D721Med (cell line): ENCODE measurements at regions not wholly inside any gene's neighbourhood (a gene's known extent, or its start where the extent isn't known, plus 50 kb on each side); places are given as distances from the start of the nearest gene placed in this dataset.

Source experiments
- DNase-seq: peaks from one replicate; pipeline ENCODE4 v3.0.0; 2011; ENCODE audit warnings: low spot score; ENCODE audit not compliant: insufficient read length
- FAIRE-seq: peaks from 2 replicates; lab custom pipeline; 2011; peaks lifted over from hg19 to GRCh38; lab: Jason Lieb, UNC
- TF ChIP-seq, protein P1 (sequence below): IDR thresholded peaks from 2 replicates; pipeline ENCODE4 v1.5.1; 2012; ENCODE audit warnings: mild to moderate bottlenecking, control low read depth; ENCODE audit not compliant: insufficient read depth; ENCODE audit errors: missing control alignments

DNA sequence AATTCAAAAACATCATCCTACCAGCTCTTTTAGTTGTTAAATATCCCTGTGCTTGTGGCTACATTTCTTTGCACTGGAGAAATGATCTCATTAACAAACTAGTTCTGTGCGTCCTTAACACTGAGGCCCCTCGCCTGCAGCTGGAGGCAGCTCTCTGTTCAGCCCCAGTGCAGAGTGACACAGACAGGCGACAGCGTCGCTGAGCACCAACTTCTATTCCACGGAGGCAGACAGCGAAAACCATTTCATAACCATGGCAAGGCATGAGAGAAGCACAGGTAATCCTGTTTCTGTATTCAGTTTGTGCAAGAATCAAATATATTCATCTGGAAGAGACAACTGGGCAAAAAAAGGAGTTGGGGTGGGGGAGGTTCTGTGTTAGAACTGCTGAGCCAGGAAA lies 530.7 kb downstream of the ZIC1 start:
- no peak for FAIRE-seq
- TF ChIP-seq, protein P1, sequence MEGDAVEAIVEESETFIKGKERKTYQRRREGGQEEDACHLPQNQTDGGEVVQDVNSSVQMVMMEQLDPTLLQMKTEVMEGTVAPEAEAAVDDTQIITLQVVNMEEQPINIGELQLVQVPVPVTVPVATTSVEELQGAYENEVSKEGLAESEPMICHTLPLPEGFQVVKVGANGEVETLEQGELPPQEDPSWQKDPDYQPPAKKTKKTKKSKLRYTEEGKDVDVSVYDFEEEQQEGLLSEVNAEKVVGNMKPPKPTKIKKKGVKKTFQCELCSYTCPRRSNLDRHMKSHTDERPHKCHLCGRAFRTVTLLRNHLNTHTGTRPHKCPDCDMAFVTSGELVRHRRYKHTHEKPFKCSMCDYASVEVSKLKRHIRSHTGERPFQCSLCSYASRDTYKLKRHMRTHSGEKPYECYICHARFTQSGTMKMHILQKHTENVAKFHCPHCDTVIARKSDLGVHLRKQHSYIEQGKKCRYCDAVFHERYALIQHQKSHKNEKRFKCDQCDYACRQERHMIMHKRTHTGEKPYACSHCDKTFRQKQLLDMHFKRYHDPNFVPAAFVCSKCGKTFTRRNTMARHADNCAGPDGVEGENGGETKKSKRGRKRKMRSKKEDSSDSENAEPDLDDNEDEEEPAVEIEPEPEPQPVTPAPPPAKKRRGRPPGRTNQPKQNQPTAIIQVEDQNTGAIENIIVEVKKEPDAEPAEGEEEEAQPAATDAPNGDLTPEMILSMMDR, result no peak

DNA sequence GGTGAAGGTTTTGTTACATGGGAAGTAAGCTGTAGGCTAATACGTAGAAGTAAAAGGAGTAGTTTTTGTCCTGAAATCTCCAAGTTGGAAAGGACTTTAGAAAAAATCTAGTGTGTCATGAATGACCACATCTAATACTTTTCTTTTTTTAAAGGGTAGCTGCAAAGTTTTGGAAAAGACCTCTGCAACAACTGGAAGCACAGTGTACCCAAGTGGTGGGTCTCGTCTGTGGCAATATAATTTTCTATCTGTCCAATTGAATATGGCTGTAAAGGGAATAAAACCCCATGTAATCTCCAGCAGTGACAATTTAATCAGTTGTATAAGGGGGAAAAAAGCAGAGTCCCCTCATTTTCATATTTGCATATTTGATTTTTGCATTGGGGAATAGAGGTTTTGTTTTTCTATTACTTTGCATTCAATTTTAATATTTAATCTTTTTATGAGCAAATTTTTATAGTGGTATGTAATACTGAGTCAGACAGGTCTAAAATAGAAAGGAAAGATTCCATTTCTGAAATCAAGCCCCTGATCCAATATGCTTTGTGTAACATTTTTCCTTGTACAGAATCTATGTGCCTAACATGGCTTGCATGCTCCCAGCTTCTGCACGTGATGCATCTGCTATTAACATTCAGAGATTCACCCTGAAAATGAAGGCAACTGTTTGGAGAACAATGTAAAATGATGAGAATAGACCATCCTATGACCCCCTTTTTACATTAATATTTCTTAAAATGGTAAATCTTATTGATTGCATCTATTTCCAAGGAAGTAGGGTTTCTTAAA lies 531.4 kb downstream of the ZIC1 start:
- TF ChIP-seq, protein P1, result no peak
- DNase-seq (no peak), FAIRE-seq (no peak)

More for the DNA sequence above, 530.7 kb downstream of the ZIC1 start:
- DNase-seq, result no peak

DNA sequence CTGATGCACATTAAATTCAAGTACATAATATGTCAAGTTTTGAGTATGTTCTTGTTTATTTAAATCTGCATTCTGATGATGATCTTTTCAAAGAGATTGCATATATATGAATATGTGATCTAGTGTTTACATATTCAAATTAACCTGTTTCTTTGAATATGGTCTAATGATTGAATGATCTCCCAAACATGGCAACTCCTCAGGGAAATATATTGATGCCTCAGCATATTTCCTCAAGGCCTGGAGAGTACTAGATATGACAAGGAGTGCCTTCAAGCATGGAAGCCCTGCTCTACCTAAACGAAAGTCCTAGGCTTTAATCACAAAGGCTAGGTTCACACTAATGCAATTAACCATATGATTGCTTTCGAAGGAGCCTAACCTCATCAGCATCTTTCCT lies 532.8 kb downstream of the ZIC1 start:
- DNase-seq (no peak), FAIRE-seq (no peak)
- TF ChIP-seq, protein P1, result no peak

DNA sequence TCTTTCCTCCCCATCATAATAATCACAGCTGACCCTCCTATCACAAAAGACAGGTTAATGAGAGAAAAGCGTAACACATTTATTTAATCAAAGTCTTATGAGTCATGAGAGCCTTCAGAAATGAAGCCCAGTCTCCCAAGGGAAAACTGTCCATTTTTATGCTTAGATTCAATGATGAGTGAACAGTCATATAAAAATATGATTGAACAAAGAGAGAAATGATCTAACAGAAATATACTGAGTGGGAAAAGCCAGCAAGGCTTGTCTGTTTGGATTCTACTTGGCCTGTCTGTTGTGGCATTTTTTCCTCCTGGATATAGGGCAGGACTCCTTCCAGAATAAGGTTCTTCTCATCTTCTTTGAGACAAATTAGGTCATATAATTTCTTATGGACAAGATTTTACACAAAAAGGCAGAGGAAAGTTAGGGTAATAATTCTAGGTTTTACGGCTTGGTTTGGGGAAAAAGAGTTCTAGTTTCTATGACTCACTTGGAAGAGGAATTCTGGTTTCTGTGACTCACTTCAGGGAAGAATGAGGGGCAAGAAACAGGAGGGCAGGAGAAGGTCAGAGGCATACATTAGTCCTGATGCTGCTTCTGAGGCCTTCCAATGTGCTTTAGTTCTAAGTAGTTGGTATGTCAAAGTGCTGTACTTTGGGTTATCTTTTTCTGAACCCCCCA lies 534.2 kb downstream of the ZIC1 start:
- no peak for DNase-seq
- no peak for FAIRE-seq
- TF ChIP-seq, protein P1, result no peak

DNA sequence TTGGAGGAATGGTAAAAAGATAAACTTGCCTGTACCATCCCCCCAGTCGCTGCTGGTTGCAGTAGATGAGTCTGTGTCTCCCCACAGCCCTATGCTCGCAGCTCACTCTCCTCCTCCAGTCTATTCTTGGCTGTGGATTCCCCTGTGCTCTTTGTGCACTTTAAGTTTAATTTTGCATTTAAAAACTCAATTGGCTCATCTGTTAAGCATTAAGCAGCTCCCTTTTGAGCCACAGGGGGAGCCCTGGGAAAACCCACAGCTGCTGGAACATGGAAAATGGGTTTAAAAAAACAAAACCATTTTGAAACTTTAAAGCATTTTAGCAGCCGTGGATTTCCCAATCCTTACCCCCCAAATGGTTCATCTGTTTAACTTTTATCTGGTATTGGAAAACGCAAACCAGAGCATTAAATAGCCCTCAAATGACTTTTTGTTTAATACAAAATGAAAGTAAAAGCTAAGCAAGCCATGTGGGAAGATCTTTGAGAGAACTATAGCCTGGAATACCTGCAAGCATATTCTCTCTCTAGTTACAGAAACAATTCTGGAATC lies 536.9 kb downstream of the ZIC1 start:
- DNase-seq, result no peak
- TF ChIP-seq, protein P1, result peak; percentile 29
- FAIRE-seq, result no peak

DNA sequence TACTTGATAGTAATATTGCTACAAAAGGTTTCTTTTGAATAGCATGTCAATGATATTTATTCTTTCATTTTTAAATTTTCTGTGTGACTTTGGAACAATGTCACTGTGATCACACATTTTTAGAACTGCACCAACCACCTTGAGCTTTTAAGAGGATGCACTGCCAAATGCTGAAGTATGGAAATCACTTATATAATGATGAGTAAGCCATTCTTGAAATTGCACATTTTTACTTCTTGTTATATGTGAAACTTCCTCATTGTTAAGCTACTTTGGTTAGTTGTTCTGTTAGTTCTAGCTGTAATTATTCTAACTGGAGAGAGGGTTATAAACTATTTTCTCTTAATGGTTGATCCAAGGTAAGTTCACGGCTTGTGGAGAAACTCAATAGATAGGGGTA lies 547.5 kb downstream of the ZIC1 start:
- no peak for FAIRE-seq
- no peak for DNase-seq
- TF ChIP-seq, protein P1, result no peak

DNA sequence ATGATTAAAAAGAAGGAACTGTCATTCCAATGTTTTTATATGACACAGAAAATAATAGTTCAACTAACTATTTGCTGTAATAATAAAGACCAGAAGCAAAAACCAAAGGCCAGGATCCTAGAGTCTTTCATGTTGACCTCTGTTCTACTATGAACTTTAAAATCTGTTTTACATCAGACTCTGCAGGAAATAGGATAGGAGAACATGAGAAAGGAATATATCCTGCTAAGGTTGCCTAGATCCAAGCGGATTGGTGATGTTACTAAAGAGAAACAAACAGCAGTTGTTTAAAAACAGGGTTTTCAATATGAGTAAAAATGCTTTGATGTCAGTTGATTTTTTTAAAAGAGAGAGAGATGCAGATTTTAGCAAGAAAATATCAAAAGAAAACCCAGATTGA lies 549.6 kb downstream of the ZIC1 start:
- FAIRE-seq (no peak), DNase-seq (no peak)
- TF ChIP-seq, protein P1, result no peak
